GM21576 (cell line): ENCODE measurements at regions not wholly inside any gene's neighbourhood (a gene's known extent, or its start where the extent isn't known, plus 50 kb on each side); places are given as distances from the start of the nearest gene placed in this dataset.

Experiments
- ATAC-seq: cut with Tn5 transposase; IDR thresholded peaks from one replicate; pipeline ENCODE4 v1.9.1; 2021; ENCODE audit warnings: mild to moderate bottlenecking, moderate library complexity; ENCODE audit not compliant: unreplicated experiment

DNA sequence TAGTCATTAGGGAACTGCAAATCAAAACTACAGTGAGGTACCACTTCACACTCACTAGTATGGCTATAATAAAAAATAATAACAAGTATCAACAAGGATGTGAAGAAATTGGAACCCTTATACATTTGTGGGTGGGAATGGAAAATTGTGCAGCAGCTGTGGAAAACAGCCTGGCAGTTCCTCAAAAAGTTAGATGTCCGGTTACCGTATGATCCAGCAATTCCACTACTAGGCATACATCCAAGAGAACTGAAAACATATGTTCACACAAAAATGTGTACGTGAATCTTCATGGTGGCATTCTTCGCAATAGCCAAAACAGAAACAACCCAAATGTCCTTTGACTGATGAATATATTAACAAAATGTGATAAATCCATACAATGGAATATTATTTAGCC, 187.9 kb upstream of the LYSMD4 start:
- no peak for ATAC-seq

DNA sequence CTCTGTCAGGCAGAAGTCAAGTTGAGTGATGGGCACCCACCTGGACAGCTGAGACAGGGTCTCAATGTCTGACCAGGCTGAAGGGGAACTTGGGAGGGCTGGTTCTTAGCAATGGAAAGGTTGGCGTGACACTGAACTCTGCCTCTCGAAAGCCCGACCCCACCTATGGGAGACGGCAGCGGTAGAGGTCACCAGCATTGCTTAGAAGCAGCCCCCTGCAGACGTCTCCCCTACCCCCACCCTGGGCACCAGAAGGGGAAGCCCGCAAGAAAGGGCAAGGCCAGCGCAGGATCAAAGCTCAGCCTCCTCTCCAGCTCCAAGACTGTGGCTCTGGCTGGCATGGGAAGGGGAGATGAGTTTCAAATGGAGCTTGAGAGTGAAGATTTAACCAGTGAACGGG, 184.8 kb upstream of the LYSMD4 start:
- ATAC-seq, result no peak

GRCh38 chr15:99917252-99917651, 184.0 kb upstream of the LYSMD4 start:
- ATAC-seq, result no peak

GRCh38 chr15:99916668-99917223, 183.5 kb upstream of the LYSMD4 start:
- ATAC-seq, result no peak

GRCh38 chr15:99914723-99915122, 181.5 kb upstream of the LYSMD4 start:
- no peak for ATAC-seq

- ATAC-seq, result no peak
Observed at GRCh38 chr15:99911816-99912215, 178.6 kb upstream of the LYSMD4 start.

GRCh38 chr15:99909592-99910295, 176.5 kb upstream of the LYSMD4 start:
- ATAC-seq, result no peak

- ATAC-seq, result no peak
Observed at GRCh38 chr15:99907698-99908097, 174.5 kb upstream of the LYSMD4 start.

- ATAC-seq, result no peak
Observed at GRCh38 chr15:99906793-99907192, 173.6 kb upstream of the LYSMD4 start.

GRCh38 chr15:99906311-99906710, 173.1 kb upstream of the LYSMD4 start:
- ATAC-seq, result no peak

- ATAC-seq, result no peak
Observed at GRCh38 chr15:99902248-99902928, 169.2 kb upstream of the LYSMD4 start.

GRCh38 chr15:99895956-99896311, 162.7 kb upstream of the LYSMD4 start:
- peak; percentile 54 for ATAC-seq

GRCh38 chr15:99895189-99895955, 162.1 kb upstream of the LYSMD4 start:
- peak; percentile 78 for ATAC-seq

DNA sequence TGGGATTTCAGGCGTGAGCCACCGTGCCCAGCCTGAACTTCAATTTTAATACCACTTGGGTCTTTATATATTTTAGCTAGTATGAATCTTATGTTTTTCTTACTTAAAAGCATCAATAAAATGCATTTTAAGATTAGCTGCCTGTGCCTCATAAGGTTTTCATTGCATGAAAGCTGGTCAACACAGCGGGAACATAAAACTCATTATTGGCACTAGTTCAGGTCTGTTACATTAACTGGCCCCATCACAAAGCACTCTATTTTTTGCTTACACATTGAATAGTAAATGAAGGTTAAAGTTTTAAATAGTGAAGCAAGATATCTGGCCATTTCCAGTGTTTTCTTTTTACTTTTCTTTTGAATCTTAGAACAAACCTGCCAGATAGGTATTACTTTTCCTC, 145.6 kb upstream of the LYSMD4 start:
- no peak for ATAC-seq

DNA sequence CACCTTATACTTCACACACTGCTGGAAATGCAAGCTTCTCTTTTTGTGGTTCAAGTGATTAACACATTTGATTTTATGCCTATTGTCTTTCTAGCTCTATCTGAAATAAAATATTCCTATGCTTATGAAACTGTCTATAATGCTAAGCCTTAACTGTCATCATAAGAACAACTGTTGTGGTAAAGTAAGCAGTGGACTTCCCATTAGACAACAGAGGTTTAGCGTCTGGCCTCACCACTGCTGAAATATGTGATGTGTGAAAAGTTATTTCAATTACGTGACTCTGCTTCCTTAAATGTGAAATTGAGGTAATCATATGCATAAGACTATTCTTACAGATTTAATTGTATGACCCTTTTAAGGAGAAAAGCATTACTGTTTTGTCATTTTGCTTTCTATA, 140.2 kb upstream of the LYSMD4 start:
- ATAC-seq, result no peak

DNA sequence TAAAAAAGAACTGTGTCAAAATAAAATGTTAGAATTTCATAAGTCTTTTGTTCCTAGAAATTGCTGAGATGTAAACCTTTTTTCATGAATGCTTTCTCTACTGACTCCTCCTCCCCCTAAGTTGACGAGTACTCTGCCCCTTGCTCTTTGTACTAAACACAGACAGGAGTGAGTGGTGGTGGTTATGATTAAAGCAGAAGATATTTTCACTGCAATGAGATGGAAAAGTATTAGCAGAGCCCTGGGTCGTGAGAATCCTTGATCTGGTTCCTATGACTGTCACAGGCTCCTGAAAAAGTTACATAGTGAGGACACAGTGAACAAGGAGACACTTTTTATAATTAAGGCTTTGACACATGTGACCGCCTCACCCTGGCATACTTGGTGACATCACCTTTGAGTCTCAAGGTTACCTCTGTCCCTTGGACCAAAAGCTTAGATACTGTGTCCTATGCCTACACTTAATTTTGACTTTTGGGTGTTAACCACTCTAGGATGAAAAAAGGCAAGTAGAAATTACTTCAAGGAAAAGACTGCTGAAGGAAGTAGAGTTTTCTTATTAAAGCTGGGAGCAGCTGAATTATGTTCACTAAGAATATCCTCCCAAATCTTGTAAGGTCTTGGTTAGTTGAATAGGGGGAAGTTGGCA, 130.4 kb upstream of the LYSMD4 start:
- no peak for ATAC-seq

DNA sequence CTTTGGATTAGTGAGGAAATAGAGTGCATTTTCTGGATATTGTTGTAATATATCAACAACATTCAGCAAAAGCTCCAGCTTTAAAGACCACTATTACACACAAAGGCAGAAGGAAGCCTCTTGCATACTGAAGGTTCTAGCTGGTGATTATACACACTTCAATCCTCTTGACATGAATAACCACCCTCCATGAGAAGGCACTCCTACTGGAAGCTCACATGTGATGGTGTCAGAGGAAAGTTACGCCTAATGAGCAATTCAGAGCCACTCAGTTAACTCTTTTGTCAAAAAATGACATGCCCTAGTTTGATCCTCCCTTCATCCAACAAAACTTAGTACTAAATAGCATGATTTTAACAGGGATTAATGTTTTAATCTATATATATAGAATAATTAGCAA, 124.6 kb upstream of the LYSMD4 start:
- no peak for ATAC-seq

DNA sequence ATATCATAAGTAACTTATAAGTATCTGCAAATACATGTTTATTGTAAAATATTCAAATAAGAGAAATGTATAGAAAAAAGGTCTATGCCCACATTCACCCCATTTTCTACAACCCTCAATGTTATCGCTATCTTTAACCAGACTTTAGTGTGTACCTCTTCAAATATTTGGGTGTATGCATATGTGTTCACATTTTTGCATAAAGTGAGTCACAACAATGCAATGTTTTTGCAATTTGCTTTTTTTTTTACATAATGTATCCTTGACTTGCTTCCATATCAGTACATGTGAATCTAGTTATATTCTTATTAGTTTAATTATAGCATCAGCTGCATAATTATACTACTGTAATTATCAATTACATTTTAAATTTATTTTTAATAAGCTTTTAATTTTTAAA, 117.3 kb upstream of the LYSMD4 start:
- ATAC-seq, result no peak

DNA sequence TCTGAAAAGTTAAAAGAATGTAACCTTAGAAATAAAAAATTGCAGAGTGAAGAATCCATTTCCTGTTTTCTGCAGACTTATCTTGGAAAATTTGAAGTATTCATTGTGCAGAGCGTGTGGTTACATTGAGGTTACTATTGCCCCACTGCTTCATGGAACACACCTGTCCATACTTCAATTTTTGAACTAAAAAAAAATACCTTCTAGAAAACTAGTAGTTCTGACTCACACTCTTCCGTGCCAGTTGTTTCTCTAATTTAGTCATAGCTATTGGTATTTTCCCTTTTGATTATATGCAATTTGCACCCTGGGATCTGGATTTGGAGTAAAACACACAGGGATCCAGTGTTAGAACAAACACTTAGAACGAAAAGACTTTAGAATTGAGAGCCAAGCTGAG, 111.8 kb upstream of the LYSMD4 start:
- peak; percentile 73 for ATAC-seq

GRCh38 chr15:99844150-99844549, 110.9 kb upstream of the LYSMD4 start:
- ATAC-seq, result no peak

GRCh38 chr15:99842071-99842470, 108.8 kb upstream of the LYSMD4 start:
- ATAC-seq, result no peak
